Ovary (tissue), 3 donors: ENCODE measurements at regions not wholly inside any gene's neighbourhood (a gene's known extent, or its start where the extent isn't known, plus 50 kb on each side); places are given as distances from the start of the nearest gene placed in this dataset.

ENCODE experiments used
- POLR2A ChIP-seq: fragments of 450-650 bp; IDR thresholded peaks from one replicate; pipeline ENCODE4 v1.6.1; 2017; ENCODE audit warnings: antibody characterized with exemption, mild to moderate bottlenecking, moderate library complexity
- TF ChIP-seq, protein P1 (sequence below), 3 donors: fragments of 450-650 bp in 2 of 3; fragments of 200-600 bp in 1 of 3; IDR thresholded peaks; one replicate each; pipeline versions ENCODE4 v1.5.1 to v1.8.0; 2016 to 2022; ENCODE audit warnings: antibody characterized with exemption in 3 of 3, mild to moderate bottlenecking in 1 of 3
- donor health status: DM: no; HTN: no; CAD: no.

DNA sequence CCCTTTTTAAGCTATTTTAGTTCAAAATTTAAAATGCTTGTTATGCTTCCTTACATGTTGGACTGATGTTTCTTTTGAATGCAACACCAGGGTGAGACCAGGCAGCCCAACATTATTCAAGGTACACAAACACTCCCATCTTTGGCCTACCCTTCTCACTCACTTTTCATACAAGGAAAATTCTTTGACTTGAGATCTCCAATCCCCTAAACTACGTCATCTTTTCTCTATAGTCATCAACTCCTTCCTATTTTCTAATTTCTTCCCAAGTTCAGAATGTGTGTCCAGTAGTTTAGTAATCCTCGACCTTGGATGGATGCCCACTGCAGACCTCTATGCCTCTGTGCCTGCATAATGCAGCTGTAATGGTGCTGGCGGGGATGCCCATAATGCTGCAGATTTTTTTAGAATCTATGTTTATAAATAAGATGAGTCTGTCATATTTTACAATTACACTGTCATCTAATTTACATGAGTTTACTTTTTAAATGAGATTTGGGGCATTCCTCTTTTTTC, 108.7 kb downstream of the ID4 start:
- TF ChIP-seq, protein P1, sequence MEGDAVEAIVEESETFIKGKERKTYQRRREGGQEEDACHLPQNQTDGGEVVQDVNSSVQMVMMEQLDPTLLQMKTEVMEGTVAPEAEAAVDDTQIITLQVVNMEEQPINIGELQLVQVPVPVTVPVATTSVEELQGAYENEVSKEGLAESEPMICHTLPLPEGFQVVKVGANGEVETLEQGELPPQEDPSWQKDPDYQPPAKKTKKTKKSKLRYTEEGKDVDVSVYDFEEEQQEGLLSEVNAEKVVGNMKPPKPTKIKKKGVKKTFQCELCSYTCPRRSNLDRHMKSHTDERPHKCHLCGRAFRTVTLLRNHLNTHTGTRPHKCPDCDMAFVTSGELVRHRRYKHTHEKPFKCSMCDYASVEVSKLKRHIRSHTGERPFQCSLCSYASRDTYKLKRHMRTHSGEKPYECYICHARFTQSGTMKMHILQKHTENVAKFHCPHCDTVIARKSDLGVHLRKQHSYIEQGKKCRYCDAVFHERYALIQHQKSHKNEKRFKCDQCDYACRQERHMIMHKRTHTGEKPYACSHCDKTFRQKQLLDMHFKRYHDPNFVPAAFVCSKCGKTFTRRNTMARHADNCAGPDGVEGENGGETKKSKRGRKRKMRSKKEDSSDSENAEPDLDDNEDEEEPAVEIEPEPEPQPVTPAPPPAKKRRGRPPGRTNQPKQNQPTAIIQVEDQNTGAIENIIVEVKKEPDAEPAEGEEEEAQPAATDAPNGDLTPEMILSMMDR (IDR thresholded peaks at IDR 0.05) = no peak
- no peak for TF ChIP-seq POLR2A
